Bone marrow (tissue), 2 donors: ENCODE measurements at regions not wholly inside any gene's neighbourhood (a gene's known extent, or its start where the extent isn't known, plus 50 kb on each side); places are given as distances from the start of the nearest gene placed in this dataset.
"Not testable (repeated sequence)": the region's sequence is repeated elsewhere in the genome, so short reads cannot be mapped to it uniquely, and the experiment has no call there.

Experiments used
- DNase-seq, 2 donors: peaks; one replicate each; lab custom pipeline; 2025; lab: John Stamatoyannopoulos, UW

GRCh38 chr11:95435628-95436353 lies 204.8 kb upstream of the SESN3 start:
- DNase-seq = no peak

- DNase-seq = no peak
These were observed 204.2 kb upstream of the SESN3 start for GRCh38 chr11:95435192-95435591.

- no peak for DNase-seq
These were observed 203.6 kb upstream of the SESN3 start for GRCh38 chr11:95434489-95435057.

GRCh38 chr11:95434009-95434408 lies 203.0 kb upstream of the SESN3 start:
- DNase-seq = no peak

- no peak for DNase-seq
These were observed 201.9 kb upstream of the SESN3 start for GRCh38 chr11:95432714-95433503.

- DNase-seq = no peak
These were observed 198.4 kb upstream of the SESN3 start for GRCh38 chr11:95429376-95429907.

- DNase-seq = no peak
These were observed 195.9 kb upstream of the SESN3 start for GRCh38 chr11:95426823-95427462.

GRCh38 chr11:95419915-95420314 lies 188.9 kb upstream of the SESN3 start:
- no peak for DNase-seq

GRCh38 chr11:95418916-95419315 lies 187.9 kb upstream of the SESN3 start:
- no peak for DNase-seq

- no peak for DNase-seq
These were observed 186.8 kb upstream of the SESN3 start for GRCh38 chr11:95417832-95418231.

- no peak for DNase-seq
These were observed 184.9 kb upstream of the SESN3 start for GRCh38 chr11:95415837-95416304.

GRCh38 chr11:95414217-95414616 lies 183.2 kb upstream of the SESN3 start:
- no peak for DNase-seq

- DNase-seq = no peak
These were observed 182.8 kb upstream of the SESN3 start for GRCh38 chr11:95413761-95414160.

- no peak for DNase-seq
These were observed 182.0 kb upstream of the SESN3 start for GRCh38 chr11:95413021-95413420.

- no peak for DNase-seq
These were observed 181.1 kb upstream of the SESN3 start for GRCh38 chr11:95412074-95412473.

GRCh38 chr11:95410707-95411106 lies 179.7 kb upstream of the SESN3 start:
- not testable (repeated sequence) for DNase-seq

- no peak for DNase-seq
These were observed 175.3 kb upstream of the SESN3 start for GRCh38 chr11:95406271-95406670.

GRCh38 chr11:95404370-95404769 lies 173.4 kb upstream of the SESN3 start:
- DNase-seq = no peak

- no peak for DNase-seq
These were observed 167.6 kb upstream of the SESN3 start for GRCh38 chr11:95398437-95399112.

GRCh38 chr11:95392644-95393043 lies 161.6 kb upstream of the SESN3 start:
- DNase-seq = no peak

GRCh38 chr11:95389427-95389826 lies 158.4 kb upstream of the SESN3 start:
- no peak for DNase-seq

GRCh38 chr11:95388086-95388485 lies 157.1 kb upstream of the SESN3 start:
- DNase-seq = no peak
